ENCODE measurements at regions not wholly inside any gene's neighbourhood (a gene's known extent, or its start where the extent isn't known, plus 50 kb on each side); places are given as distances from the start of the nearest gene placed in this dataset.

- TF ChIP-seq CTCF (IDR thresholded peaks at IDR 0.05), result no peak
- no peak for TF ChIP-seq POLR2A (IDR thresholded peaks at IDR 0.05)
Measured at GRCh38 chr6:146874278-146875018, 275.7 kb downstream of the ADGB start.

Data from esophagus squamous epithelium (tissue), 4 donors.